ENCODE measurements at regions not wholly inside any gene's neighbourhood (a gene's known extent, or its start where the extent isn't known, plus 50 kb on each side); places are given as distances from the start of the nearest gene placed in this dataset.

- TF ChIP-seq POLR2A (IDR thresholded peaks at IDR 0.05): no peak
- no peak for TF ChIP-seq CTCF (IDR thresholded peaks at IDR 0.05 in 8 of 11, conservative IDR thresholded peaks at IDR 0.05 in 3 of 11)
These were observed 92.0 kb upstream of the TNIP3 start for GRCh38 chr4:121255986-121256750.

Measured in spleen (tissue), 7 donors.